NCI-H524 (cell line): ENCODE measurements at regions not wholly inside any gene's neighbourhood (a gene's known extent, or its start where the extent isn't known, plus 50 kb on each side); places are given as distances from the start of the nearest gene placed in this dataset.

Experiments used
- DNase-seq, 2 experiments: peaks; one replicate each; lab custom pipeline; 2025; lab: John Stamatoyannopoulos, UW

- DNase-seq: no peak
Observed at GRCh38 chr6:167776906-167777627, 49.6 kb upstream of the AFDN start.
